Calu3 (cell line): ENCODE measurements at regions not wholly inside any gene's neighbourhood (a gene's known extent, or its start where the extent isn't known, plus 50 kb on each side); places are given as distances from the start of the nearest gene placed in this dataset.

ENCODE experiments used
- BruUV-seq: library from RNA; stranded (reverse); fragments of 400-500 nt; replicated peaks from 2 replicates; lab custom pipeline; 2021; lab: Mats Ljungman, UMichigan
- CTCF ChIA-PET: fragments of 300-600 bp; sonication (Branson Sonifier 250); formaldehyde crosslinking; loops from one replicate; lab custom pipeline; 2022; ENCODE audit warnings: antibody characterized with exemption; lab: Charles Lee
- DNase-seq: peaks from one replicate; pipeline ENCODE4 v3.0.0; 2022
- H3K27ac Mint-ChIP-seq: one replicate; pipeline ENCODE4 v1.8.0; 2022; ENCODE audit warnings: mixed read lengths; ENCODE audit not compliant: unreplicated experiment
- H3K27me3 Mint-ChIP-seq: one replicate; pipeline ENCODE4 v1.8.0; 2022; ENCODE audit warnings: mixed read lengths; ENCODE audit not compliant: unreplicated experiment
- H3K36me3 Mint-ChIP-seq: one replicate; pipeline ENCODE4 v1.8.0; 2022; ENCODE audit warnings: mild to moderate bottlenecking, moderate library complexity, mixed read lengths; ENCODE audit not compliant: insufficient read depth, unreplicated experiment
- H3K4me1 Mint-ChIP-seq: one replicate; pipeline ENCODE4 v1.8.0; 2022; ENCODE audit warnings: mild to moderate bottlenecking, low read depth, mixed read lengths; ENCODE audit not compliant: unreplicated experiment
- H3K4me3 Mint-ChIP-seq: one replicate; pipeline ENCODE4 v1.8.0; 2022; ENCODE audit warnings: mild to moderate bottlenecking, low read depth, moderate library complexity, mixed read lengths; ENCODE audit not compliant: unreplicated experiment
- H3K9me3 Mint-ChIP-seq: one replicate; pipeline ENCODE4 v1.8.0; 2022; ENCODE audit warnings: low read depth, mixed read lengths; ENCODE audit not compliant: unreplicated experiment
- CTCF ChIP-seq: fragments of 200-600 bp; IDR thresholded peaks from one replicate; pipeline ENCODE4 v1.8.0; 2022; ENCODE audit warnings: antibody characterized with exemption; ENCODE audit not compliant: unreplicated experiment
- intact Hi-C: fragments of 100-400 bp; cut with micrococcal nuclease; formaldehyde crosslinking; loops from one replicate; pipeline ENCODE4 v1.10.0; 2022; ENCODE audit not compliant: unreplicated experiment

- H3K9me3 Mint-ChIP-seq, result no peaks in the 10 kb centered on the region
- no peaks in the 10 kb centered on the region for H3K36me3 Mint-ChIP-seq
- no peak for DNase-seq
- no peak overlapping the region for H3K4me3 Mint-ChIP-seq
- no peak for TF ChIP-seq CTCF
- CTCF ChIA-PET, result interaction anchor here (0.6 kb wide), 1 partner anchor 22 kb away, joined by 15 read pairs; no protein-coding TSS in a partner anchor
- H3K4me1 Mint-ChIP-seq, result no peaks in the 10 kb centered on the region
- intact Hi-C loops, result no loop called here
- H3K27ac Mint-ChIP-seq, result no peak overlapping the region
- no peaks in the 10 kb centered on the region for H3K27me3 Mint-ChIP-seq
- BruUV-seq, result no TSS peak
Measured at GRCh38 chr13:44024846-44025195, 145.1 kb downstream of the LACC1 start.

- DNase-seq, result no peak
- CTCF ChIA-PET, result no interaction called here
- Mint-ChIP-seq H3K27ac (no peak overlapping the region), H3K27me3 (no peaks in the 10 kb centered on the region), H3K4me1 (no peaks in the 10 kb centered on the region), H3K36me3 (no peaks in the 10 kb centered on the region), H3K4me3 (no peak overlapping the region), H3K9me3 (no peaks in the 10 kb centered on the region)
- intact Hi-C loops, result no loop called here
- TF ChIP-seq CTCF, result no peak
- BruUV-seq, result no TSS peak
Measured at GRCh38 chr13:44026194-44026593, 146.5 kb downstream of the LACC1 start.

- intact Hi-C loops, result no loop called here
- H3K4me3 Mint-ChIP-seq, result no peak overlapping the region
- H3K9me3 Mint-ChIP-seq, result no peaks in the 10 kb centered on the region
- H3K4me1 Mint-ChIP-seq, result no peaks in the 10 kb centered on the region
- H3K27me3 Mint-ChIP-seq, result no peaks in the 10 kb centered on the region
- no peak overlapping the region for H3K27ac Mint-ChIP-seq
- TF ChIP-seq CTCF, result no peak
- no TSS peak for BruUV-seq
- no peaks in the 10 kb centered on the region for H3K36me3 Mint-ChIP-seq
- DNase-seq, result no peak
- CTCF ChIA-PET, result interaction anchor here (0.6 kb wide), 1 partner anchor 127 kb away, joined by 7 read pairs; no protein-coding TSS in a partner anchor
Measured at GRCh38 chr13:44028734-44029133, 149.0 kb downstream of the LACC1 start.

GRCh38 chr13:44030615-44031014 is 150.9 kb downstream of the LACC1 start:
- Mint-ChIP-seq H3K9me3 (no peaks in the 10 kb centered on the region), H3K27ac (no peak overlapping the region), H3K27me3 (no peaks in the 10 kb centered on the region), H3K4me3 (no peak overlapping the region), H3K4me1 (no peaks in the 10 kb centered on the region), H3K36me3 (no peaks in the 10 kb centered on the region)
- intact Hi-C loops, result no loop called here
- no TSS peak for BruUV-seq
- no peak for DNase-seq
- CTCF ChIA-PET, result no interaction called here
- TF ChIP-seq CTCF, result no peak
